H9 (cell line): ENCODE measurements at regions not wholly inside any gene's neighbourhood (a gene's known extent, or its start where the extent isn't known, plus 50 kb on each side); places are given as distances from the start of the nearest gene placed in this dataset.

Experiments used
- DNase-seq: peaks from one replicate; pipeline ENCODE4 v3.0.0-alpha.2; 2017
- H2AFZ ChIP-seq: one replicate; pipeline ENCODE4 v1.6.1; 2013; ENCODE audit warnings: mild to moderate bottlenecking, low read length, control low read depth, moderate library complexity
- H2AK5ac ChIP-seq: 2 replicates; pipeline ENCODE4 v1.6.1; 2013; ENCODE audit warnings: low read length, control low read depth, mixed read lengths; ENCODE audit not compliant: insufficient read length
- H2BK120ac ChIP-seq: one replicate; pipeline ENCODE4 v1.6.1; 2013; ENCODE audit warnings: low read depth, mild to moderate bottlenecking, low read length, control low read depth, inconsistent platforms; ENCODE audit not compliant: poor library complexity, severe bottlenecking
- H2BK12ac ChIP-seq: 2 replicates; pipeline ENCODE4 v1.6.1; 2013; ENCODE audit warnings: low read length, control low read depth, mixed read lengths, low read depth; ENCODE audit not compliant: insufficient read length
- H2BK15ac ChIP-seq: 2 replicates; pipeline ENCODE4 v1.6.1; 2013; ENCODE audit warnings: low read depth, low read length, control low read depth
- H2BK20ac ChIP-seq: one replicate; pipeline ENCODE4 v1.6.1; 2013; ENCODE audit warnings: low read depth, mild to moderate bottlenecking, low read length, control low read depth, inconsistent platforms; ENCODE audit not compliant: poor library complexity, severe bottlenecking
- H2BK5ac ChIP-seq: 2 replicates; pipeline ENCODE4 v1.6.1; 2013; ENCODE audit warnings: low read length, control low read depth, mixed read lengths; ENCODE audit not compliant: insufficient read length
- H3K14ac ChIP-seq: 2 replicates; pipeline ENCODE4 v1.6.1; 2013; ENCODE audit warnings: low read length, control low read depth; ENCODE audit not compliant: insufficient read depth
- H3K18ac ChIP-seq: 2 replicates; pipeline ENCODE4 v1.6.1; 2013; ENCODE audit warnings: low read depth, mild to moderate bottlenecking, mixed read lengths, low read length, control low read depth; ENCODE audit not compliant: insufficient read length
- H3K23ac ChIP-seq: 2 replicates; pipeline ENCODE4 v1.6.1; 2013; ENCODE audit warnings: low read length, control low read depth, mixed read lengths, low read depth; ENCODE audit not compliant: insufficient read length
- H3K23me2 ChIP-seq: 2 replicates; pipeline ENCODE4 v1.6.1; 2013; ENCODE audit warnings: low read depth, mild to moderate bottlenecking, mixed read lengths, low read length, control low read depth; ENCODE audit not compliant: insufficient read length, poor library complexity, severe bottlenecking
- H3K27ac ChIP-seq: 2 replicates; pipeline ENCODE4 v1.5.1; 2013; ENCODE audit warnings: low read length, control low read depth, mixed read lengths, low read depth; ENCODE audit not compliant: insufficient read length
- H3K27me3 ChIP-seq: 2 replicates; pipeline ENCODE4 v1.6.1; 2013; ENCODE audit warnings: low read length, control low read depth, inconsistent platforms; ENCODE audit not compliant: insufficient read depth
- H3K4ac ChIP-seq: 2 replicates; pipeline ENCODE4 v1.6.1; 2013; ENCODE audit warnings: low read depth, mild to moderate bottlenecking, control low read depth, inconsistent platforms, low read length, moderate library complexity
- H3K4me1 ChIP-seq: 2 replicates; pipeline ENCODE4 v1.6.1; 2013; ENCODE audit warnings: low read length, control low read depth, inconsistent platforms; ENCODE audit not compliant: insufficient read depth
- H3K4me2 ChIP-seq: 2 replicates; pipeline ENCODE4 v1.6.1; 2013; ENCODE audit warnings: low read length, control low read depth, mixed read lengths; ENCODE audit not compliant: insufficient read length, insufficient read depth
- H3K56ac ChIP-seq: 2 replicates; pipeline ENCODE4 v1.6.1; 2013; ENCODE audit warnings: low read depth, mild to moderate bottlenecking, mixed read lengths, low read length, control low read depth; ENCODE audit not compliant: insufficient read length
- H3K79me1 ChIP-seq: 2 replicates; pipeline ENCODE4 v1.6.1; 2013; ENCODE audit warnings: low read depth, mild to moderate bottlenecking, moderate library complexity, low read length, control low read depth, inconsistent platforms; ENCODE audit not compliant: insufficient read depth, poor library complexity, severe bottlenecking
- H3K79me2 ChIP-seq: 2 replicates; pipeline ENCODE4 v1.6.1; 2013; ENCODE audit warnings: low read length, control low read depth, inconsistent platforms; ENCODE audit not compliant: insufficient read depth
- H3K9ac ChIP-seq: 2 replicates; pipeline ENCODE4 v1.6.1; 2013; ENCODE audit warnings: low read length, control low read depth, mixed read lengths; ENCODE audit not compliant: insufficient read length; ENCODE audit errors: extremely low read depth
- H3K9me3 ChIP-seq: one replicate; pipeline ENCODE4 v1.6.1; 2013; ENCODE audit warnings: low read depth, low read length, inconsistent platforms; ENCODE audit not compliant: control insufficient read depth
- H3T11ph ChIP-seq: one replicate; pipeline ENCODE4 v1.6.1; 2013; ENCODE audit warnings: mild to moderate bottlenecking, low read length, control low read depth, inconsistent platforms
- H4K20me1 ChIP-seq: one replicate; pipeline ENCODE4 v1.6.1; 2013; ENCODE audit not compliant: control insufficient read depth, insufficient read length, insufficient read depth
- H4K5ac ChIP-seq: 2 replicates; pipeline ENCODE4 v1.6.1; 2013; ENCODE audit warnings: low read depth, mild to moderate bottlenecking, mixed read lengths, low read length, control low read depth; ENCODE audit not compliant: insufficient read length
- H4K8ac ChIP-seq: replicated peaks from 2 replicates; pipeline ENCODE4 v1.6.1; 2013; ENCODE audit warnings: low read length, control low read depth, mixed read lengths, low read depth; ENCODE audit not compliant: insufficient read length
- H4K91ac ChIP-seq: 2 replicates; pipeline ENCODE4 v1.6.1; 2013; ENCODE audit warnings: low read depth, mild to moderate bottlenecking, moderate library complexity, mixed read lengths, low read length, control low read depth; ENCODE audit not compliant: insufficient read length
- H3K27ac Mint-ChIP-seq, 3 experiments: 2 replicates in 2 of 3; 3 replicates in 1 of 3; pipeline ENCODE4 v1.8.0; 2020 to 2021; ENCODE audit warnings: mixed read lengths in 3 of 3, mild to moderate bottlenecking in 1 of 3, moderate library complexity in 1 of 3
- H3K27me3 Mint-ChIP-seq: 2 replicates; pipeline ENCODE4 v1.8.0; 2021; ENCODE audit warnings: low read depth, mild to moderate bottlenecking, moderate library complexity, mixed read lengths
- H3K36me3 Mint-ChIP-seq, 3 experiments: 2 replicates in 2 of 3; 3 replicates in 1 of 3; pipeline ENCODE4 v1.8.0; 2020 to 2021; ENCODE audit warnings: low read depth in 3 of 3, mixed read lengths in 3 of 3; ENCODE audit not compliant: insufficient read depth in 1 of 3
- H3K4me1 Mint-ChIP-seq, 2 experiments: 2 replicates each; pipeline ENCODE4 v1.8.0; 2020; ENCODE audit warnings: mixed read lengths in 2 of 2
- H3K4me3 Mint-ChIP-seq, 2 experiments: 2 replicates in 1 of 2; 3 replicates in 1 of 2; pipeline ENCODE4 v1.8.0; 2020 to 2021; ENCODE audit warnings: mild to moderate bottlenecking in 2 of 2, mixed read lengths in 2 of 2, moderate library complexity in 1 of 2
- H3K9me3 Mint-ChIP-seq, 2 experiments: 2 replicates in 1 of 2; 3 replicates in 1 of 2; pipeline ENCODE4 v1.8.0; 2020; ENCODE audit warnings: mild to moderate bottlenecking in 2 of 2, mixed read lengths in 2 of 2, moderate library complexity in 1 of 2
- WGBS: extraction: QIAGEN DNeasy Blood & Tissue Kit; methylation state at CpG from one replicate; pipeline ENCODE4 v1.1.7; 2013; ENCODE audit warnings: missing lambda C conversion rate, low lambda C conversion rate, mixed read lengths; ENCODE audit not compliant: insufficient read length; ENCODE audit errors: extremely low coverage; 5-methylcytosine and 5-hydroxymethylcytosine counted together
- TF ChIP-seq, protein P1 (sequence below): fragments of 200-600 bp; sonication (generic); conservative IDR thresholded peaks from 3 replicates; pipeline ENCODE4 v1.8.0; 2021; ENCODE audit warnings: antibody characterized with exemption, mild to moderate bottlenecking

DNA sequence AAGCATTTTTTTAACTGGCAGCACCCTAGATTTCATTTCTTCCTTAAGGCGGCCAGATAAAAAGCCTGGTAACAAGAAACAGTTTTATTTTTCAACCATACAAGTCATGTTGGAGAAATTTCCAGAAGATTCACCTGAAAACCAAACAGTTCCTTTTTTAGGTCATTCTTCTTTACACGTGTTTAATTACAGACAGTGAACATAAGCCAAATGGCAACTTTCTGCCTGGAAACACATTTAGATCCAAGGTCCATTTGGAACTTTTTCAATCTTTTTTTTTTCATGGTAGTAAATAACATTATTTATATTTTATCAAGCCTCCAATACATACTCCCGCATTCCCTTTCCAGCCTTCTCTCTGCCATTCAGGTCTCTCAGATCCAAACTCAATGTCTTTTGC, 886.1 kb upstream of the MIR17HG start:
- DNase-seq = no peak
- no peaks in the 10 kb centered on the region for H3K4me1 Mint-ChIP-seq
- Histone ChIP-seq H4K5ac (no peak overlapping the region), H3K23me2 (no peaks in the 10 kb centered on the region), H3K4me2 (no peak overlapping the region), H2AK5ac (no peak overlapping the region), H2BK12ac (no peak overlapping the region), H3K4me1 (no peaks in the 10 kb centered on the region), H3K79me1 (no peaks in the 10 kb centered on the region), H3K4ac (no peak overlapping the region), H3K79me2 (no peaks in the 10 kb centered on the region), H2BK5ac (no peak overlapping the region), H3K27me3 (no peaks in the 10 kb centered on the region), H2BK15ac (no peak overlapping the region), H2BK20ac (no peak overlapping the region), H3K23ac (no peak overlapping the region), H4K20me1 (no peaks in the 10 kb centered on the region), H2AFZ (no peak overlapping the region), H3K27ac (no peak overlapping the region), H3K18ac (no peak overlapping the region), H3K9me3 (no peaks in the 10 kb centered on the region), H3T11ph (no peak overlapping the region), H4K91ac (no peak overlapping the region), H3K9ac (no peak overlapping the region), H4K8ac (no peak overlapping the region), H2BK120ac (no peak overlapping the region), H3K56ac (no peak overlapping the region), H3K14ac (no peak overlapping the region)
- WGBS = no CpG with 5 or more reads among the region's 3 CpGs
- no peaks in the 10 kb centered on the region for H3K27me3 Mint-ChIP-seq
- no peaks in the 10 kb centered on the region; a peak in 1 of 7 replicates for H3K36me3 Mint-ChIP-seq
- TF ChIP-seq, protein P1, sequence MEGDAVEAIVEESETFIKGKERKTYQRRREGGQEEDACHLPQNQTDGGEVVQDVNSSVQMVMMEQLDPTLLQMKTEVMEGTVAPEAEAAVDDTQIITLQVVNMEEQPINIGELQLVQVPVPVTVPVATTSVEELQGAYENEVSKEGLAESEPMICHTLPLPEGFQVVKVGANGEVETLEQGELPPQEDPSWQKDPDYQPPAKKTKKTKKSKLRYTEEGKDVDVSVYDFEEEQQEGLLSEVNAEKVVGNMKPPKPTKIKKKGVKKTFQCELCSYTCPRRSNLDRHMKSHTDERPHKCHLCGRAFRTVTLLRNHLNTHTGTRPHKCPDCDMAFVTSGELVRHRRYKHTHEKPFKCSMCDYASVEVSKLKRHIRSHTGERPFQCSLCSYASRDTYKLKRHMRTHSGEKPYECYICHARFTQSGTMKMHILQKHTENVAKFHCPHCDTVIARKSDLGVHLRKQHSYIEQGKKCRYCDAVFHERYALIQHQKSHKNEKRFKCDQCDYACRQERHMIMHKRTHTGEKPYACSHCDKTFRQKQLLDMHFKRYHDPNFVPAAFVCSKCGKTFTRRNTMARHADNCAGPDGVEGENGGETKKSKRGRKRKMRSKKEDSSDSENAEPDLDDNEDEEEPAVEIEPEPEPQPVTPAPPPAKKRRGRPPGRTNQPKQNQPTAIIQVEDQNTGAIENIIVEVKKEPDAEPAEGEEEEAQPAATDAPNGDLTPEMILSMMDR = no peak
- H3K4me3 Mint-ChIP-seq = no peak overlapping the region
- peak overlapping the region in 1 of 3 experiments; percentile 13; a peak in 1 of 7 replicates for H3K27ac Mint-ChIP-seq
- H3K9me3 Mint-ChIP-seq = no peaks in the 10 kb centered on the region; a peak in 1 of 5 replicates
